Stimulated activated effector memory CD8-positive, alpha-beta T cell treated with anti-CD3 and anti-CD28 coated beads, Interleukin-12 subunit alpha, Interleukin-12 subunit beta, amount 100 ng/mL, for 72 hours (primary cell): ENCODE measurements at regions not wholly inside any gene's neighbourhood (a gene's known extent, or its start where the extent isn't known, plus 50 kb on each side); places are given as distances from the start of the nearest gene placed in this dataset.
"Not testable (repeated sequence)": the region's sequence is repeated elsewhere in the genome, so short reads cannot be mapped to it uniquely, and the experiment has no call there.

Experiments used
- ATAC-seq: fragments of 150-1000 bp; cut with Tn5 transposase; 2 replicates; pipeline ENCODE4 v1.10.0; 2021
- DNase-seq, 2 donors: peaks; one replicate each; pipeline ENCODE4 v3.0.0; 2021 to 2022; ENCODE audit warnings: low spot score in 2 of 2
- H3K27ac Mint-ChIP-seq: one replicate; pipeline ENCODE4 v1.8.0; 2022; ENCODE audit warnings: mild to moderate bottlenecking, mixed read lengths
- H3K36me3 Mint-ChIP-seq: one replicate; pipeline ENCODE4 v1.8.0; 2022; ENCODE audit warnings: mild to moderate bottlenecking, mixed read lengths
- H3K4me1 Mint-ChIP-seq: one replicate; pipeline ENCODE4 v1.8.0; 2022; ENCODE audit warnings: mixed read lengths
- H3K4me3 Mint-ChIP-seq: one replicate; pipeline ENCODE4 v1.8.0; 2022; ENCODE audit warnings: mild to moderate bottlenecking, mixed read lengths
- H3K9me3 Mint-ChIP-seq: one replicate; pipeline ENCODE4 v1.8.0; 2022; ENCODE audit warnings: mixed read lengths

DNA sequence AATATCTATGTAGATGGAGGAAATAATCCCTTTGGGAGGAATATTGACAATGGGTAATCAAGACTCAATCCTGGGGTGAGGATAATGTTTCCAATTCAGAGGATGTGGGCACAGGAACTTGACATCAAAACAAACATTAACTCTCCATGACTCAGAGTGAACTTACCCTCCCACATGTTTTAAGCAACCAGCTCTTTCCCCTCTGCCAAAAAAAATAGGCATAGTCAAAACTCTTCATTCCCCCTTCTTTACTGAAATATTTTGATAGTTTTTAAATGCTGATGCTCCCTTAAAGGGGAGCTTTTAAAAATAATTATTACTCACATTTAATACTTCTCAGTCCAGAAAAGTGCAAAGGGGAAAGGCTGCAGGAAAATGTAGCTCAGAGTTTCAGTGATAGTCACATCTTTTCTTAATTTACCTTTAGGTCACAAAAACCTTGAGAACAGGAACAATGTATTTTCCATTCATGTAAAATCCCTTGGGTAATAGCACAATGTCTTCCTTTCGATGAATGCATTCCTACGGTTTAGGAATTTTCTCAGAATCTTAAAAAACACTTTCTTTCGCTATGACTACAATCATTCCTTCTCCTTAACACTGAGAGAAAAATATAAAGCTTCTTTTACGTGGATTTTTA lies 298.4 kb upstream of the GRAMD2B start:
- Mint-ChIP-seq H3K9me3 (peaks cover 15% of the 10 kb centered on the region), H3K27ac (no peak overlapping the region), H3K4me1 (no peaks in the 10 kb centered on the region), H3K36me3 (no peaks in the 10 kb centered on the region), H3K4me3 (no peak overlapping the region)
- ATAC-seq (no peak), DNase-seq (no peak)

DNA sequence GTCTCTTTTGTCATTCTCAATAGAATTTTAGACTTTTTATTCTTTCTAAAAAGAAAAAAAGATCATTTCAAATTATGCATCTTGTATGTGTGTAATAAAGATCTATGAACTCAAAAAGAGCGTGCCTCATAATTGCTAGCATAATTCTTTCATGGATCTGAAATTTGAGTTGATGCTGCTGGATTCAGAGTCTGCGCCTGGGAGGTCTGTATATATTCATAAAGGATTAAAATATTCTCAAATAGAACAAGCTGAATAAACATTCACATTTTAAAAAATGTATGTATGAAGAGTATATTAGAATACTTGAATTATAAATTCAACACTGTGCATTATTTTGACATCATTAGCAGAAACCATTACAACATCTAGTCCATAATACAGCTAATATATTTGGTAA lies 297.8 kb upstream of the GRAMD2B start:
- H3K36me3 Mint-ChIP-seq: no peaks in the 10 kb centered on the region
- H3K9me3 Mint-ChIP-seq: peaks cover 18% of the 10 kb centered on the region
- no peak for ATAC-seq
- no peaks in the 10 kb centered on the region for H3K4me1 Mint-ChIP-seq
- H3K4me3 Mint-ChIP-seq: no peak overlapping the region
- no peak overlapping the region for H3K27ac Mint-ChIP-seq
- DNase-seq: no peak

DNA sequence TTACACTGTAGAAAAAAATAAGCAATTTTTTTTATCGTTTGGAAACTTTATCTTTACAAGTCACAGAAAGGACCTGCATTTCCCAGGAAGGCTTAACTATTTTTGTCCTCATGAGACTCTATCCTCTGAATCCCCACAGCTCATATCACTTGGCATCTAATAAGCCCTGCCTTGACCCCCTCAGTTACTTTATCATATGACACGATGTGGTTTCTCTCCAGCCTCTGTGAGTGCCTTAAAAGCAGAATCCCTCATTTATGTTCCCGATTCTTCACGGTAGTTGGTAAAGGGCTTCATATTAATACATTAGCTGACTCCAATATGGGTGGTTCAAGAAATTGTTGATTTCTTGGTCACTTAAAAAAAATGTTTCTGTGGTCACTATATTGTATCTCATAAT lies 296.6 kb upstream of the GRAMD2B start:
- H3K27ac Mint-ChIP-seq: no peak overlapping the region
- ATAC-seq: no peak
- H3K9me3 Mint-ChIP-seq: peaks cover 20% of the 10 kb centered on the region
- H3K36me3 Mint-ChIP-seq: no peaks in the 10 kb centered on the region
- H3K4me3 Mint-ChIP-seq: no peak overlapping the region
- DNase-seq: no peak
- H3K4me1 Mint-ChIP-seq: no peaks in the 10 kb centered on the region

DNA sequence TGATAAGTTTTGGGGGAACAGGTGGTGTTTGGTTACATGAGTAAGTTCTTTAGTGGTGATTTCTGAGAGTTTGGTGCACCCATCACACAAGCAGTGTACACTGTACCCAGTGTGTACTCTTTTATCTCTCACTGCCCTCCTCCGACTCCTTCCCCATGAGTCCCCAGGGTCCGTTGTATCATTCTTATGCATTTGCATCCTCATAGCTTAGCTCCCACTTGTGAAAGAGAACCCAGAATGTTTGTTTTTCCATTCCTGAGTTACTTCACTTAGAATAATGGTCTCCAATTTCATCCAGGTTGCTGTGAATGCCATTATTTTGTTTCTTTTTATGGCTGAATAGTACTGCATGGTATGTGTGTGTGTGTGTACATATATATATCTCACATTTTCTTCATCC lies 295.8 kb upstream of the GRAMD2B start:
- DNase-seq, H3K4me1 Mint-ChIP-seq, H3K4me3 Mint-ChIP-seq, ATAC-seq, H3K36me3 Mint-ChIP-seq, H3K27ac Mint-ChIP-seq: not testable (repeated sequence)
- H3K9me3 Mint-ChIP-seq: peaks cover 21% of the 10 kb centered on the region

DNA sequence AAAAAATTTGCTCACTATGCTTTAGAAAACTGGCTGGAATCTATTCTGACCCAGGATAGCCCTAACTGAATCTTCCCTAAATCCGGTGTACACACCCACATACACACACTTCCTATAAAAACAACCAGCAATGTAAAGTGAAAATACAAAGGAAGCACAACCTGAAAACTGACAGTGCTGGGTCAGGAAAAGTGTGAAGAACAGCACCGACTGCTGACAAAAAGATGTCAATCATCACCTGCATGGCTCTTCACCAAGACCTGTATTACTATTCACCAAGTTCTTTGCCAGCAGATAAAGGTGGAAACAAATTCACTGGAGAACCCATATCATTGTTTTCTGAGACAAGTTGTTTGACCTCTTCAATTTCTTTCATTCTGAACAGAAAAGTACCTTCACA lies 293.8 kb upstream of the GRAMD2B start:
- Mint-ChIP-seq H3K27ac (no peak overlapping the region), H3K36me3 (no peaks in the 10 kb centered on the region), H3K4me3 (no peak overlapping the region), H3K9me3 (peaks cover 25% of the 10 kb centered on the region), H3K4me1 (no peaks in the 10 kb centered on the region)
- ATAC-seq (no peak), DNase-seq (no peak)

DNA sequence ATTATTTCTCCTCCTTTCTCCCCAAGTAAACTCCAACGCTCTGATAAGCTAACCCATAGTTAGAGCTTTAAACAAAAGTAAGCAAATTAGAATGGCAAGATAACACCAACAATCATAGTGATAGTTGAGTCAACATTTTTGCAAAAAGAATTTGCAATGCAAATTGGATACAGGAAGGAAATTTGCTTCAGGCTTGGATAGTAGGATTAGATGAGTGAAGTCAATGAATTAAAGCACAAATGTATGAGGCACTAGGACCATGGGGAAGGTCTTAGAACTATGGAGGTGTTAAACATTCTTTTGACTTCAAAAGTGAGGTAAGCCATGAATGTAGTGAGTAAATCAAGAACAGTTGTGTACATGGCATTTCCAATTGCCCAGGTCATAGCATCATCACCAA lies 289.8 kb upstream of the GRAMD2B start:
- DNase-seq: no peak
- Mint-ChIP-seq H3K9me3 (peaks cover 20% of the 10 kb centered on the region), H3K36me3 (no peaks in the 10 kb centered on the region), H3K27ac (no peak overlapping the region), H3K4me1 (no peaks in the 10 kb centered on the region), H3K4me3 (no peak overlapping the region)
- no peak for ATAC-seq

DNA sequence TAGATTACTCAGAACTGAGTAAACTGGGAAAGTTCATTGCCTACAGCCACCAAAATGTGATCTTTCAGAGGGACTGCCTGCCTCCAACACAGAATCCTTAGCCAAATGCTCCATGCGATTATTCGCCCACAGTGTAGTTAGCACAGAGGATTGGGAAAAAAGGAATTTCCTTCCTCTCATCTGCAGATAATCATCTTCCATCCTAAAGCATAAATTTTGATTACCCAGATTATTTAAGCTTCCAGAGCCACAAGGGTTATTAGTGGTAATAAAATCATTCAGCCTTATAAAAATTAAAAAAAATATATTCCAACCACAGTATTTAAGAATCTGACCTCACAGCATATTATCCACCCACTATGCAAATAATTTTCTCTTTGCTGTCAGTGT lies 285.3 kb upstream of the GRAMD2B start:
- Mint-ChIP-seq H3K4me3 (no peak overlapping the region), H3K4me1 (no peaks in the 10 kb centered on the region)

DNA sequence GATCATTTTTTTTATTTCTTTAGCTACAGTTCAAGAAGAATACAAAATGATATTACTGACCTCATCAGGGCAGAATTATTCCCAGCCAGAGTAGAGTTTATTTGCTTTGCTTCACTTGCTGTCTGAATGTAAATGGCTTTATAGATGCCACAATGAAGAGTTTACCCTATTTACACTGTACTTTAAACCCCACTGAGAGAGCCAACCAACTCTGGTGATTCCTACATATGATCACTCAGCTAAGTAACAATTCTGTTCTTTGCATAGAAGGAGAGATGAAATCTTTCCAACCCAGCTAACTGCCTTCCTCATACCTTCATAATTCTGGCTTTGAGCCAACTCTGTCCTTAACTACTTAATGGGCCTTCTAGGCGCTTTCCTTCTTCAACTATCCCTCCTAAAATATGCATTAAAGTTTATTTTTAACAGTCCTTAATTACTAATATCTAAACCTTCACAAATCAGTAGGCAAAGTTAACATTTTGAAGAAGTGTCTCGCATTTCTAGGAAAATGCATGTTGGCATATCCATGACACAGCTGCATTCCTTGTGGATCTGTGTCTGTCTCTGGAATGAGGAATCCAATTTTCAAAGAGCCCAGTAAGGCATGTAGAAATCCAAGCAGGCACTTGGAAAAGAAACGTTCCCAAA lies 284.8 kb upstream of the GRAMD2B start:
- no peak for DNase-seq
- Mint-ChIP-seq H3K9me3 (peaks cover 11% of the 10 kb centered on the region), H3K4me1 (no peaks in the 10 kb centered on the region), H3K36me3 (no peaks in the 10 kb centered on the region), H3K4me3 (no peak overlapping the region), H3K27ac (no peak overlapping the region)
- ATAC-seq: no peak

More for the DNA sequence above, 285.3 kb upstream of the GRAMD2B start:
- peaks cover 14% of the 10 kb centered on the region for H3K9me3 Mint-ChIP-seq
- H3K27ac Mint-ChIP-seq: no peak overlapping the region
- no peaks in the 10 kb centered on the region for H3K36me3 Mint-ChIP-seq
- no peak for DNase-seq
- no peak for ATAC-seq

DNA sequence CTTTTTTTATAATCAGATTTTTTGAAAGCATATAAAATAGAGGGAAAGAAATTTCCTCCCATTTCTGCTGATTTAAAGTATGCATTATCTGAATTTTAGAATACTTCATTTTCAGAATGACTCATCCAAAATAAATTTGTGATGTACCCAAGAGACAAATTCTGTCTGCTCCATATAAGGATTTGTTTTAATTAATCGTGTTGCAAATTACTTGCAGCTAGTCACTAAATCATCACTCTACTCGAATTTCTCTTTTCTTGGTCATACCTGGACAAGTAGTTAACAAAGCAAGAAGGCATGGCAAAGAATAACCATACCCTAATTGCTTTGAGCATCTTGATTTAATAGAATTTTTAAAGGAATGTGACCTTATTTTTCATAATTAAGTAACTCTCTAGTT lies 284.1 kb upstream of the GRAMD2B start:
- ATAC-seq: no peak
- Mint-ChIP-seq H3K4me1 (no peaks in the 10 kb centered on the region), H3K4me3 (no peak overlapping the region), H3K36me3 (no peaks in the 10 kb centered on the region), H3K9me3 (peaks cover 10% of the 10 kb centered on the region), H3K27ac (no peak overlapping the region)
- DNase-seq: no peak

DNA sequence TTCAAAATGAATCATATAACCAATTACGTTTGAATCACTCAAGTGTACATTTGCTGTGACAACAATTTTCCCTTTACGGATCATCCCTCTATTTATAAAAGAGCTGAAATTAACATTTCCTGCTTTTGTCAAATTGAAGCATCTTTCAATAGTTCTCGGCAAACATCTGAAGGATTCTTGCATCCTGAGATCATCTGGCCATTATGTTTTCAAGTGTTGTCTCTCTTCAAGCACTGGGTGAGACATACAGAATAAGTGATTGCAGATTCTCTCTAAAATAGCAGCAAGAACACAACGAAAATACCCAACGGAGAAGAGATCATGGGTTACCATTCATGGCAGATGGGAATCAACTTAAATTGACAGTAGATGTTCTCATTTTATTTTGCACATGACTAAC lies 283.4 kb upstream of the GRAMD2B start:
- H3K4me3 Mint-ChIP-seq: no peak overlapping the region
- H3K4me1 Mint-ChIP-seq: no peaks in the 10 kb centered on the region
- H3K36me3 Mint-ChIP-seq: no peaks in the 10 kb centered on the region
- no peak for DNase-seq
- H3K27ac Mint-ChIP-seq: no peak overlapping the region
- H3K9me3 Mint-ChIP-seq: peaks cover 8% of the 10 kb centered on the region
- ATAC-seq: no peak

DNA sequence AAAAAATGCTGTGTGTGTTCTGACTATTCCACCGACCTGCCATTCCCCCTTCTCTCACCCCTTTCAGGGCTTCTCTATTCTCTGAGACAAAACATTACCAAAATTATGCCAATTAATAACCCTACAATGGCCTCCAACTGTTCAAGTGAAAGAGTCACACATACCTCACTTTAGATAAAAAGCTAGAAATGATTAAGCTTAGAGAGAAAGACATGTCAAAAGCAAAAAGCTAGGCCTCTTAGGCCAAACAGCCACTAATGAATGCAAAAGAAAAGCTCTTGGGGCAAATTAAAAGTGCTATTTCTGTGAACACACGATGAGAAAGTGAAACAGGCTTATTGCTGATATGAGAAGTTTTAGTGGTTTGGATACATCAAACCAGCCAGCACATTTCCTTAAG lies 279.6 kb upstream of the GRAMD2B start:
- no peak for ATAC-seq
- peaks cover 15% of the 10 kb centered on the region for H3K9me3 Mint-ChIP-seq
- DNase-seq: no peak
- no peak overlapping the region for H3K4me3 Mint-ChIP-seq
- H3K36me3 Mint-ChIP-seq: no peaks in the 10 kb centered on the region
- H3K4me1 Mint-ChIP-seq: no peaks in the 10 kb centered on the region
- H3K27ac Mint-ChIP-seq: no peak overlapping the region

DNA sequence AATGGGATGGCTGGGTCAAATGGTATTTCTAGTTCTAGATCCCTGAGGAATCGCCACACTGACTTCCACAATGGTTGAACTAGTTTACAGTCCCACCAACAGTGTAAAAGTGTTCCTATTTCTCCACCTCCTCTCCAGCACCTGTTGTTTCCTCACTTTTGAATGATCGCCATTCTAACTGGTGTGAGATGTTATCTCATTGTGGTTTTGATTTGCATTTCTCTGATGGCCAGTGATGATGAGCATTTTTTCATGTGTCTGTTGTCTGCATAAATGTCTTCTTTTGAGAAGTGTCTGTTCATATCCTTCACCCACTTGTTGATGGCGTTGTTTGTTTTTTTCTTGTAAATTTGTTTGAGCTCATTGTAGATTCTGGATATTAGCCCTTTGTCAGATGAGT lies 272.9 kb upstream of the GRAMD2B start:
- H3K4me1 Mint-ChIP-seq, DNase-seq, H3K36me3 Mint-ChIP-seq, ATAC-seq, H3K4me3 Mint-ChIP-seq, H3K27ac Mint-ChIP-seq, H3K9me3 Mint-ChIP-seq: not testable (repeated sequence)

DNA sequence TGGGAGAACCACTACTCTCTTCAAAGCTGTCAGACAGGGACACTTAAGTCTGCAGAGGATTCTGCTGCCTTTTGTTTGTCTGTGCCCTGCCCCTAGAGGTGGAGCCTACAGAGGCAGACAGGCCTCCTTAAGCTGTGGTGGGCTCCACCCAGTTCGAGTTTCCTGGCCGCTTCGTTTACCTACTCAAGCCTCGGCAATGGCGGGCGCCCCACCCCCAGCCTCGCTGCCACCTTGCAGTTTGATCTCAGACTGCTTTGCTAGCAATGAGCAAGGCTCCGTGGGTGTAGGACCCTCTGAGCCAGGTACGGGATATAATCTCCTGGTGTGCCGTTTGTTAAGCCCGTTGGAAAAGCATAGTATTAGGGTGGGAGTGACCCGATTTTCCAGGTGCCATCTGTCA lies 267.9 kb upstream of the GRAMD2B start:
- H3K4me3 Mint-ChIP-seq, H3K27ac Mint-ChIP-seq, H3K4me1 Mint-ChIP-seq, DNase-seq, ATAC-seq, H3K36me3 Mint-ChIP-seq: not testable (repeated sequence)
- peaks cover 12% of the 10 kb centered on the region for H3K9me3 Mint-ChIP-seq

DNA sequence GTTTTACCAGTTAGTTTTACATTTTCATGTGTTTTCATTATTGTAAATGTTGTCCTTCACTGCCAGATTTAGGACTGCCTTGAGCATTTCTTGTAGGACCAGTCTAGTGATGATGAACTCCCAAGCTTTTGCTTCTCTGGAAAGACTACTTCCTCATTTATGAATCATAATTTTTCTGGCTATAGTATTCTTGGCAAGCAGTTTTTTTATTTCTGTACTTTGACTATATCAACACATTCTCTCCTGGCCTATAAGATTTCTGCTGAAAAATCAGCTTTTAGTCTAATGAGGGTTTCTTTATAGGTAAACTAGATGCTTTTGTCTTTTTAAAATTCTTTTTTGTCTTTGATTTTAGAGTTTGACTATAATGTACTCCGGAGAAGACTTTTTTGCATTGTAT lies 256.8 kb upstream of the GRAMD2B start:
- Mint-ChIP-seq H3K4me3 (no peak overlapping the region), H3K4me1 (no peaks in the 10 kb centered on the region), H3K27ac (no peak overlapping the region), H3K9me3 (peaks cover 20% of the 10 kb centered on the region), H3K36me3 (no peaks in the 10 kb centered on the region)
- ATAC-seq (no peak), DNase-seq (no peak)

DNA sequence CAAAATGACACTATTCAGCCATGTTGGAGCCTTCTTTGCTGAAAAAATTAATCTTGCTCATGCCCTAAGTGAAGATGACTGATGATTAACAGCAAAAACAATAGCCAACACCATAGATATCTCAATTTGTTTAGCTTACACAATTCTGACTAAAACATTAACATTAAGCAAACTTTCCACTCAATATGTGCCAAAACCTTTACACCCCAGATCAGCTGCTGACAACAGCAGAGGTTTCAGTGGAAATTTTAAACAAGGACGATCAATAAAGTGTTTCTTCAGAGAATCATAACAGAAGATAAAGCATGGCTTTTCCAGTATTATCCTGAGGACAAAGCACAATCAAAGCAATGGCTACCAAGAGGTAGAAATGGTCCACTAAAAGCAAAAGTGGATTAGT lies 254.4 kb upstream of the GRAMD2B start:
- DNase-seq (no peak), ATAC-seq (no peak)
- no peaks in the 10 kb centered on the region for H3K4me1 Mint-ChIP-seq
- no peak overlapping the region for H3K27ac Mint-ChIP-seq
- no peak overlapping the region for H3K4me3 Mint-ChIP-seq
- H3K9me3 Mint-ChIP-seq: peaks cover 32% of the 10 kb centered on the region
- no peaks in the 10 kb centered on the region for H3K36me3 Mint-ChIP-seq

DNA sequence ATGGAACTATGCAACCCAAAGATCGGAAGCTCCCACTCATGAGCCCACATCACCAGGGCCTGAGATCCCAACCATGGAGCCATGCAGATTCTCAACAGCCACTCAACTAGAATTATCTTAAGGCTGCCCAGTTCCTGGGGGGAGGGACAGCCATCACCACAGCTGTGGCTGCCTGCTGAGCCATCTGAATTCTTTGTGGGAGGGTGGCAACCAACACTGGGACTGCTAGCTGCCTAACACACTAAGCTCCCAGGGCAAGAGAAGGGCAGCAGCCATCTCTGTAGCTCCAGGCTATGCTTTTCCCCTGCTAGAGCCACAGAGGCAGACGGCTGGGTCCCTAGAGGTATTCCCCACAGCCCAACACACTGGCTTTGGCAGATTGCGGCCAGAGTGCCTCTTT lies 251.3 kb upstream of the GRAMD2B start:
- Mint-ChIP-seq H3K9me3 (peaks cover 38% of the 10 kb centered on the region), H3K27ac (no peak overlapping the region), H3K4me3 (no peak overlapping the region), H3K4me1 (no peaks in the 10 kb centered on the region), H3K36me3 (no peaks in the 10 kb centered on the region)
- no peak for ATAC-seq
- DNase-seq: no peak
